SK-N-SH (cell line): ENCODE measurements at regions not wholly inside any gene's neighbourhood (a gene's known extent, or its start where the extent isn't known, plus 50 kb on each side); places are given as distances from the start of the nearest gene placed in this dataset.

Experiments
- CTCF ChIA-PET: fragments of 300-600, 350-600 bp; formaldehyde crosslinking; extraction: SDS; loops from one replicate; lab custom pipeline; 2021; lab: Yijun Ruan, JAX
- POLR2A ChIA-PET: fragments of 350-600 bp; sonication (Branson Sonifier 250); formaldehyde crosslinking; extraction: SDS; loops from one replicate; lab custom pipeline; 2020; ENCODE audit warnings: antibody characterized with exemption, inconsistent platforms; lab: Yijun Ruan, JAX
- DNase-seq: peaks from one replicate; pipeline ENCODE4 v3.0.0; 2012
- H2AFZ ChIP-seq: fragments of 200-600 bp; sonication (generic); 2 replicates; pipeline ENCODE4 v1.8.1; 2016; ENCODE audit warnings: antibody characterized with exemption, mild to moderate bottlenecking, low read depth
- H3F3A ChIP-seq: fragments of 200-600 bp; sonication (generic); replicated peaks from 2 replicates; pipeline ENCODE3; 2016; ENCODE audit warnings: antibody characterized with exemption, mild to moderate bottlenecking; ENCODE audit not compliant: insufficient read depth
- H3K27ac ChIP-seq, 2 experiments: fragments of 200-500 bp in 1 of 2; fragments of 200-600 bp in 1 of 2; sonication (Bioruptor generic) in 1 of 2; sonication (generic), shearing (Covaris generic) in 1 of 2; 2 replicates each; pipeline versions ENCODE4 v1.5.1 to v1.6.1; 2014 to 2016; ENCODE audit warnings: low read depth in 2 of 2, inconsistent platforms in 1 of 2, low read length in 1 of 2, mild to moderate bottlenecking in 1 of 2, mixed read lengths in 1 of 2
- H3K27me3 ChIP-seq: fragments of 200-600 bp; sonication (generic), shearing (Covaris generic); 2 replicates; pipeline ENCODE4 v1.6.1; 2016; ENCODE audit warnings: mixed run types; ENCODE audit not compliant: insufficient read depth
- H3K36me3 ChIP-seq, 2 experiments: fragments of 200-500 bp in 1 of 2; fragments of 200-600 bp in 1 of 2; sonication (Bioruptor generic) in 1 of 2; sonication (generic) in 1 of 2; replicated peaks in 1 of 2; 2 replicates each; pipeline versions ENCODE3 to v1.5.1; 2014 to 2016; ENCODE audit warnings: low read length in 1 of 2, mild to moderate bottlenecking in 1 of 2; ENCODE audit not compliant: insufficient read depth in 2 of 2, control insufficient read depth in 1 of 2
- H3K4me1 ChIP-seq, 2 experiments: fragments of 200-500 bp in 1 of 2; fragments of 200-600 bp in 1 of 2; sonication (Bioruptor generic) in 1 of 2; sonication (generic), shearing (Covaris generic) in 1 of 2; 2 replicates each; pipeline versions ENCODE4 v1.5.1 to v1.6.1; 2014 to 2016; ENCODE audit warnings: low read depth in 1 of 2, low read length in 1 of 2, mixed run types in 1 of 2; ENCODE audit not compliant: insufficient read depth in 2 of 2, control insufficient read depth in 1 of 2
- H3K4me2 ChIP-seq: fragments of 200-600 bp; sonication (generic), shearing (Covaris generic); 2 replicates; pipeline ENCODE4 v1.6.1; 2017; ENCODE audit warnings: mixed run types
- H3K4me3 ChIP-seq, 2 experiments: fragments of 200-500 bp in 1 of 2; fragments of 200-600 bp in 1 of 2; sonication (Bioruptor generic) in 1 of 2; sonication (generic), shearing (Covaris generic) in 1 of 2; 2 replicates each; pipeline versions ENCODE4 v1.5.1 to v1.8.1; 2014 to 2016; ENCODE audit warnings: low read depth in 2 of 2, inconsistent platforms in 1 of 2, low read length in 1 of 2, mild to moderate bottlenecking in 1 of 2, mixed read lengths in 1 of 2, moderate library complexity in 1 of 2
- H3K79me2 ChIP-seq: fragments of 200-600 bp; sonication (generic); 2 replicates; pipeline ENCODE4 v1.8.1; 2017; ENCODE audit warnings: mild to moderate bottlenecking; ENCODE audit not compliant: insufficient read depth
- H3K9ac ChIP-seq: fragments of 200-600 bp; sonication (generic); 2 replicates; pipeline ENCODE4 v1.6.1; 2017; ENCODE audit warnings: mixed run types
- H3K9me2 ChIP-seq: fragments of 200-600 bp; sonication (generic); 2 replicates; pipeline ENCODE4 v1.6.1; 2017; ENCODE audit warnings: mixed run types
- H3K9me3 ChIP-seq: fragments of 200-600 bp; sonication (generic); 2 replicates; pipeline ENCODE4 v1.6.1; 2017; ENCODE audit warnings: mixed run types, mild to moderate bottlenecking, moderate library complexity
- H4K20me1 ChIP-seq: fragments of 200-600 bp; sonication (generic); 2 replicates; pipeline ENCODE4 v1.6.1; 2017; ENCODE audit warnings: mild to moderate bottlenecking, mixed run types; ENCODE audit not compliant: insufficient read depth
- EZH2phosphoT487 ChIP-seq: fragments of 200-600 bp; sonication (generic); IDR thresholded peaks from 2 replicates; pipeline ENCODE4 v1.6.1; 2017; ENCODE audit warnings: low read depth, mixed run types, mild to moderate bottlenecking, antibody characterized with exemption, moderate library complexity, borderline replicate concordance
- FOXJ3 ChIP-seq: sonication (generic); formaldehyde crosslinking; IDR thresholded peaks from 2 replicates; pipeline ENCODE4 v1.5.1; 2020; ENCODE audit warnings: mild to moderate bottlenecking, missing genetic modification reagents
- FOXM1 ChIP-seq: IDR thresholded peaks from 2 replicates; pipeline ENCODE4 v1.4.0; 2012; ENCODE audit warnings: low read depth, mild to moderate bottlenecking
- GABPA ChIP-seq: IDR thresholded peaks from 2 replicates; pipeline ENCODE4 v1.4.0; 2012; ENCODE audit warnings: low read depth, mild to moderate bottlenecking
- MEF2A ChIP-seq: IDR thresholded peaks from 2 replicates; pipeline ENCODE4 v1.4.0; 2012; ENCODE audit warnings: low read depth, borderline replicate concordance
- MXI1 ChIP-seq: IDR thresholded peaks from 2 replicates; pipeline ENCODE4 v1.6.1; 2012; ENCODE audit warnings: mild to moderate bottlenecking, low read depth, low read length, improper control_type of control experiment
- POLR2AphosphoS5 ChIP-seq: IDR thresholded peaks from 2 replicates; pipeline ENCODE4 v1.6.1; 2012; ENCODE audit warnings: low read depth, low read length
- RAD21 ChIP-seq: IDR thresholded peaks from 2 replicates; pipeline ENCODE4 v1.6.1; 2012; ENCODE audit warnings: mild to moderate bottlenecking, low read length
- RCOR1 ChIP-seq: fragments of 150-350 bp; IDR thresholded peaks from 2 replicates; pipeline ENCODE4 v1.6.1; 2017; ENCODE audit warnings: antibody characterized with exemption, low read length
- RFX5 ChIP-seq: IDR thresholded peaks from 2 replicates; pipeline ENCODE4 v1.6.1; 2012; ENCODE audit warnings: mild to moderate bottlenecking, improper control_type of control experiment, low read length
- RXRA ChIP-seq: IDR thresholded peaks from 2 replicates; pipeline ENCODE4 v1.4.0; 2012; ENCODE audit warnings: low read depth, mild to moderate bottlenecking, borderline replicate concordance
- SMC3 ChIP-seq: IDR thresholded peaks from 2 replicates; pipeline ENCODE4 v1.6.1; 2012; ENCODE audit warnings: low read depth, low read length, improper control_type of control experiment
- TCF12 ChIP-seq: IDR thresholded peaks from 2 replicates; pipeline ENCODE4 v1.4.0; 2012
- TEAD4 ChIP-seq: IDR thresholded peaks from 2 replicates; pipeline ENCODE4 v1.4.0; 2012; ENCODE audit warnings: mild to moderate bottlenecking, borderline replicate concordance; ENCODE audit not compliant: insufficient read depth
- YY1 ChIP-seq: IDR thresholded peaks from 2 replicates; pipeline ENCODE4 v1.4.0; 2012; ENCODE audit warnings: low read depth, mild to moderate bottlenecking
- WGBS: methylation state at CpG from one replicate; pipeline ENCODE4 v1.1.6; 2017; ENCODE audit warnings: low lambda C conversion rate; 5-methylcytosine and 5-hydroxymethylcytosine counted together
- TF ChIP-seq, protein P1 (sequence below): IDR thresholded peaks from 2 replicates; pipeline ENCODE4 v1.4.0; 2012; ENCODE audit warnings: low read depth
- TF ChIP-seq, protein P2 (sequence below): IDR thresholded peaks from 2 replicates; pipeline ENCODE4 v1.4.0; 2012; ENCODE audit warnings: low read depth, borderline replicate concordance
- TF ChIP-seq, protein P3 (sequence below): IDR thresholded peaks from 2 replicates; pipeline ENCODE4 v1.6.1; 2012; ENCODE audit warnings: mild to moderate bottlenecking, low read depth, low read length, moderate library complexity

DNA sequence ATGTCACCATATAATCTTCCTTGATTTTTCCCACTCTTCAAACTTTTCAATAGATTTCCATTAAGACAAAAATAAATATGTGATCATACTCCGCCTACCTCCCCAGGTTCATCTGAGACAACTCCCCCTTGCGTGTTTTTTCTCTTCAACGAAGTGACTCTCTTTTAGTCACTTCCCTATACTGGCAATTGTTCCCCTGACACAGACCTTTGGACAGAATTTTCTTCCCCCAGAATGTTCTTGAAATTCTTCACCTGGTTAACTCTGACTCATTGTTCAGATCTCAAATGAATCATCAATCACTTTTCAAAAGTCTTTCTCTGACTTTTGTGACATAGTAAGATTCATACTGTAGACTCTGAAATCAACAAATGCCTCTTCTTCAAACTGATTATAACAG lies 727.3 kb upstream of the LMO3 start:
- no peaks in the 10 kb centered on the region for H3K36me3 ChIP-seq
- H3K4me2 ChIP-seq = no peak overlapping the region
- no peaks in the 10 kb centered on the region for H3K4me1 ChIP-seq
- TF ChIP-seq RFX5 = no peak
- TF ChIP-seq EZH2phosphoT487 = no peak
- no peak for TF ChIP-seq FOXJ3 (CRISPR knock-in tag)
- TF ChIP-seq MXI1 = no peak
- TF ChIP-seq RAD21 = no peak
- TF ChIP-seq YY1 = no peak
- no peak for TF ChIP-seq TCF12
- TF ChIP-seq, protein P1, sequence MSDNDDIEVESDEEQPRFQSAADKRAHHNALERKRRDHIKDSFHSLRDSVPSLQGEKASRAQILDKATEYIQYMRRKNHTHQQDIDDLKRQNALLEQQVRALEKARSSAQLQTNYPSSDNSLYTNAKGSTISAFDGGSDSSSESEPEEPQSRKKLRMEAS = no peak
- TF ChIP-seq RXRA = no peak
- TF ChIP-seq, protein P2, sequence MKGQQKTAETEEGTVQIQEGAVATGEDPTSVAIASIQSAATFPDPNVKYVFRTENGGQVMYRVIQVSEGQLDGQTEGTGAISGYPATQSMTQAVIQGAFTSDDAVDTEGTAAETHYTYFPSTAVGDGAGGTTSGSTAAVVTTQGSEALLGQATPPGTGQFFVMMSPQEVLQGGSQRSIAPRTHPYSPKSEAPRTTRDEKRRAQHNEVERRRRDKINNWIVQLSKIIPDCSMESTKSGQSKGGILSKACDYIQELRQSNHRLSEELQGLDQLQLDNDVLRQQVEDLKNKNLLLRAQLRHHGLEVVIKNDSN = no peak
- TF ChIP-seq SMC3 = no peak
- no peak for TF ChIP-seq GABPA
- no peak overlapping the region for H3K27ac ChIP-seq
- no peaks in the 10 kb centered on the region for H3K27me3 ChIP-seq
- DNase-seq = no peak
- no peak overlapping the region for H3K9ac ChIP-seq
- ChIA-PET CTCF (interaction anchor here (1.3 kb wide), 1 partner anchor 9 kb away, joined by 3 read pairs; no protein-coding TSS in a partner anchor), POLR2A (no interaction called here)
- H3K9me2 ChIP-seq = no peaks in the 10 kb centered on the region
- H3K79me2 ChIP-seq = no peaks in the 10 kb centered on the region
- H3K9me3 ChIP-seq = 0 out of 2 replicates have a peak, but pooled peaks cover 9% of the 10 kb centered on the region
- H3K4me3 ChIP-seq = no peak overlapping the region
- no peaks in the 10 kb centered on the region for H4K20me1 ChIP-seq
- 37% methylated on average over 3 of the region's 3 CpGs for WGBS
- H2AFZ ChIP-seq = no peak overlapping the region
- H3F3A ChIP-seq = no peaks in the 10 kb centered on the region

DNA sequence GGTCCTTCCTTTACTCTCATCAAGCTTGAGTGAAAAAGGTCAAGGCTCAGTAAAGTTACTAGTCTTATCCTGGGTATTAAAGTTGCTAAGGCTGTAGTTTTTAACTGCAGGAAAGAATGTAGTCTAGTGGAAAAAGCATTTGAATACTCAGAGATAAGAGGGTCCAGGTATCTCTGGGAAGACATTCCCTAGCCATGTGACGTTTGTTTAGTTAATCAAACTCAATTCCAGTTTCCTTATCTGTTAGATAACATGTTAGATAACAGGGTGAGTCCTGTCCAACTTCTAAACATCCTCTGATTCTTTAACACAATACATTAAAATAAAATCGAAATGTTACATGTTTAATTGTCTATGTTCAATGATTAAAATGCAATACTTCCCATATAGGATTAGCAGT lies 720.7 kb upstream of the LMO3 start:
- ChIA-PET POLR2A (no interaction called here), CTCF (no interaction called here)
- 1% methylated on average over 2 of the region's 2 CpGs for WGBS
- H3K27ac ChIP-seq = no peak overlapping the region
- no peaks in the 10 kb centered on the region for H3K79me2 ChIP-seq
- H3K9ac ChIP-seq = no peak overlapping the region
- no peak overlapping the region for H2AFZ ChIP-seq
- H3K9me2 ChIP-seq = no peaks in the 10 kb centered on the region
- H3K27me3 ChIP-seq = no peaks in the 10 kb centered on the region
- H3K4me1 ChIP-seq = no peaks in the 10 kb centered on the region
- no peak for DNase-seq
- TF ChIP-seq MXI1 (no peak), SMC3 (no peak), RAD21 (no peak), FOXM1 (no peak), YY1 (no peak), TEAD4 (no peak), GABPA (no peak), TCF12 (no peak), RFX5 (no peak), RCOR1 (no peak), MEF2A (no peak), POLR2AphosphoS5 (no peak), RXRA (no peak)
- TF ChIP-seq, protein P3, sequence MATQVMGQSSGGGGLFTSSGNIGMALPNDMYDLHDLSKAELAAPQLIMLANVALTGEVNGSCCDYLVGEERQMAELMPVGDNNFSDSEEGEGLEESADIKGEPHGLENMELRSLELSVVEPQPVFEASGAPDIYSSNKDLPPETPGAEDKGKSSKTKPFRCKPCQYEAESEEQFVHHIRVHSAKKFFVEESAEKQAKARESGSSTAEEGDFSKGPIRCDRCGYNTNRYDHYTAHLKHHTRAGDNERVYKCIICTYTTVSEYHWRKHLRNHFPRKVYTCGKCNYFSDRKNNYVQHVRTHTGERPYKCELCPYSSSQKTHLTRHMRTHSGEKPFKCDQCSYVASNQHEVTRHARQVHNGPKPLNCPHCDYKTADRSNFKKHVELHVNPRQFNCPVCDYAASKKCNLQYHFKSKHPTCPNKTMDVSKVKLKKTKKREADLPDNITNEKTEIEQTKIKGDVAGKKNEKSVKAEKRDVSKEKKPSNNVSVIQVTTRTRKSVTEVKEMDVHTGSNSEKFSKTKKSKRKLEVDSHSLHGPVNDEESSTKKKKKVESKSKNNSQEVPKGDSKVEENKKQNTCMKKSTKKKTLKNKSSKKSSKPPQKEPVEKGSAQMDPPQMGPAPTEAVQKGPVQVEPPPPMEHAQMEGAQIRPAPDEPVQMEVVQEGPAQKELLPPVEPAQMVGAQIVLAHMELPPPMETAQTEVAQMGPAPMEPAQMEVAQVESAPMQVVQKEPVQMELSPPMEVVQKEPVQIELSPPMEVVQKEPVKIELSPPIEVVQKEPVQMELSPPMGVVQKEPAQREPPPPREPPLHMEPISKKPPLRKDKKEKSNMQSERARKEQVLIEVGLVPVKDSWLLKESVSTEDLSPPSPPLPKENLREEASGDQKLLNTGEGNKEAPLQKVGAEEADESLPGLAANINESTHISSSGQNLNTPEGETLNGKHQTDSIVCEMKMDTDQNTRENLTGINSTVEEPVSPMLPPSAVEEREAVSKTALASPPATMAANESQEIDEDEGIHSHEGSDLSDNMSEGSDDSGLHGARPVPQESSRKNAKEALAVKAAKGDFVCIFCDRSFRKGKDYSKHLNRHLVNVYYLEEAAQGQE = no peak
- no peak overlapping the region for H3K4me3 ChIP-seq
- no peaks in the 10 kb centered on the region for H3K36me3 ChIP-seq
- H3K9me3 ChIP-seq = 0 out of 2 replicates have a peak, but pooled peaks cover 9% of the 10 kb centered on the region
- no peaks in the 10 kb centered on the region for H3F3A ChIP-seq
- H3K4me2 ChIP-seq = no peak overlapping the region
- H4K20me1 ChIP-seq = no peaks in the 10 kb centered on the region
